NT2/D1 (cell line): ENCODE measurements at regions not wholly inside any gene's neighbourhood (a gene's known extent, or its start where the extent isn't known, plus 50 kb on each side); places are given as distances from the start of the nearest gene placed in this dataset.
"Not testable (repeated sequence)": the region's sequence is repeated elsewhere in the genome, so short reads cannot be mapped to it uniquely, and the experiment has no call there.

Experiments
- DNase-seq: peaks from one replicate; pipeline ENCODE4 v3.0.0-alpha.2; 2011; ENCODE audit warnings: low read depth, low spot score
- H3K27me3 ChIP-seq: 2 replicates; pipeline ENCODE4 v1.6.0; 2011; ENCODE audit warnings: mild to moderate bottlenecking; ENCODE audit not compliant: insufficient read length, insufficient read depth
- H3K36me3 ChIP-seq: 2 replicates; pipeline ENCODE4 v1.6.1; 2011; ENCODE audit warnings: mild to moderate bottlenecking, low read length, mixed read lengths; ENCODE audit not compliant: insufficient read depth, insufficient read length
- H3K4me1 ChIP-seq: 2 replicates; pipeline ENCODE4 v1.5.1; 2011; ENCODE audit not compliant: insufficient read depth, insufficient read length
- H3K4me3 ChIP-seq: 2 replicates; pipeline ENCODE4 v1.5.1; 2011; ENCODE audit warnings: low read depth; ENCODE audit not compliant: insufficient read length
- H3K9ac ChIP-seq: 2 replicates; pipeline ENCODE4 v1.6.0; 2011; ENCODE audit warnings: low read depth; ENCODE audit not compliant: insufficient read length
- H3K9me3 ChIP-seq: 2 replicates; pipeline ENCODE4 v1.5.1; 2011; ENCODE audit warnings: mild to moderate bottlenecking, low read length; ENCODE audit not compliant: insufficient read depth
- SUZ12 ChIP-seq: IDR thresholded peaks from 2 replicates; pipeline ENCODE4 v1.6.1; 2011; ENCODE audit not compliant: insufficient read length, insufficient read depth; ENCODE audit errors: extremely low read depth
- YY1 ChIP-seq: IDR thresholded peaks from 2 replicates; pipeline ENCODE4 v1.6.1; 2011; ENCODE audit not compliant: insufficient read length, insufficient read depth
- ZNF274 ChIP-seq: IDR thresholded peaks from 2 replicates; pipeline ENCODE4 v1.6.1; 2011; ENCODE audit warnings: mild to moderate bottlenecking, low read depth, low read length

- DNase-seq: no peak
- Histone ChIP-seq H3K4me3 (no peak overlapping the region), H3K4me1 (no peaks in the 10 kb centered on the region), H3K27me3 (no peaks in the 10 kb centered on the region), H3K9ac (no peak overlapping the region), H3K36me3 (no peaks in the 10 kb centered on the region), H3K9me3 (no peaks in the 10 kb centered on the region)
- no peak for TF ChIP-seq ZNF274
- no peak for TF ChIP-seq YY1
- no peak for TF ChIP-seq SUZ12
These were observed 421.8 kb downstream of the BCAT1 start for GRCh38 chr12:24527102-24527501.

- no peaks in the 10 kb centered on the region for H3K36me3 ChIP-seq
- TF ChIP-seq ZNF274: no peak
- H3K4me3 ChIP-seq: no peak overlapping the region
- no peak for DNase-seq
- H3K9me3 ChIP-seq: peaks cover 29% of the 10 kb centered on the region
- no peaks in the 10 kb centered on the region for H3K4me1 ChIP-seq
- no peak overlapping the region for H3K9ac ChIP-seq
- H3K27me3 ChIP-seq: no peaks in the 10 kb centered on the region
These were observed 426.2 kb downstream of the BCAT1 start for GRCh38 chr12:24522736-24523135.

DNA sequence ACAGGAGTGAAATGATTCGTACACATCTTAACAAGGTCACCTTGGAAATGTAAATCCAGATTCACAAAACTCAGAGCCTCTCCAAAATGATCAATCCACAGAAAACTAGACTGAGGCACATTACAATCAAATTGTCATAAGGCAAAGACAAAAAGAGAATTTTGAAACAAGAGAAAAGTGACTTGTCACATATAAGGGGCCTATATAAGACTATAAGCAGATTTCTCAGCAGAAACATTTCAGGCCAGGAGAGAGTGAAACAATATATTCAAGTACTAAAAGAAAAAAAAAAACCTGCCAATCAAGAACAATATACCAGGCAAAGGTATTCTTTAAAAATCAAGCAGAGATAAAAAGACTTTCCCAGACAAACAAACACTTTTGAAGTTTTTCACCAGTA is 429.1 kb downstream of the BCAT1 start:
- Histone ChIP-seq H3K9me3 (peaks cover 29% of the 10 kb centered on the region), H3K4me1 (no peaks in the 10 kb centered on the region), H3K4me3 (no peak overlapping the region), H3K27me3 (no peaks in the 10 kb centered on the region), H3K9ac (no peak overlapping the region), H3K36me3 (no peaks in the 10 kb centered on the region)
- no peak for TF ChIP-seq SUZ12
- TF ChIP-seq ZNF274: no peak
- TF ChIP-seq YY1: no peak
- DNase-seq: no peak

DNA sequence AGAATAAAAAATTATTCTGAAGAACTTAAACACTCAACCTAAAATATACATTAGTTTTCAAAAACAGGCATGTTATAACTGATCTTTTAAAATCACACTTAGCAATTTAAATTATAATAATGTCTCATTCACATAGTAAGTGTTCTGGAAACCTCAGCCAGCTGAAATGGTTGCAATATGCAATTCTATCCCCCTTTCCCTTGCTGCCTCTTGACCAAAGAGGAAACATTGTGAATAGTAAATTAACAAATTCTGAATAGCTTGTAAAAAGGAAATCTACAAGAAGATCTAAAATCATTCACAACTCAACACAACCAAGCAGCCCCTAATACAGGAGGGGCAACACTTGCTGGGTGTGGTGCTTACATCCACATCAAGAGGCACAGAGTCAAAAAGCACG is 431.9 kb downstream of the BCAT1 start:
- no peak for DNase-seq
- TF ChIP-seq ZNF274 (no peak), YY1 (no peak), SUZ12 (no peak)

DNA sequence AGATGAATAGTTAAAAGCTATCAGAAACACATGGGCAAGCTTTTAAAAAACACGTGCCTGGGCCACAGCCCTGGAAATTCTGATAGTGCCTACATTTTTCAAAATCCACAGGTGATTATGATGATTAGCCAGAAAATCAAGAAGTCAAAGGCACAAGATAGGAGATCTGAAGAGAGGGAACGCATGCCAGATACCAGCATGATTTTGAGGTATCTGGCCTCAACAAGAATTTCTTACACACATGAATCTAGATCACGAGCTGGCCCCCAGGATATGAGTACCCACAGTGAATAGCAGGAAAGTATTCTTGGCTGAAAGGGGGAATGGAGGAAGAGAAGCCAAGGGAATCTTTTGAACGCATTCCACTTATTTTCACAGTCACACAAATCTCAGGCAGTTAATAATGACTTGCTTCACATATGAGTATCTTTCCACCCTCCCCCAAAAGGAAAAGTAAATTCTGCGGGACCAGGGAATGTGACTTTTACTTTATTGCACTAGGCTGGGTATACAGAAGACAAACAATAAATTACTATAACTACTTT is 438.2 kb downstream of the BCAT1 start:
- TF ChIP-seq SUZ12 (no peak), ZNF274 (no peak), YY1 (no peak)
- no peak for DNase-seq
- Histone ChIP-seq H3K4me3 (no peak overlapping the region), H3K27me3 (no peaks in the 10 kb centered on the region), H3K4me1 (no peaks in the 10 kb centered on the region), H3K9me3 (no peaks in the 10 kb centered on the region), H3K36me3 (no peaks in the 10 kb centered on the region), H3K9ac (no peak overlapping the region)

More for the DNA sequence above, 431.9 kb downstream of the BCAT1 start:
- Histone ChIP-seq H3K36me3 (no peaks in the 10 kb centered on the region), H3K9ac (no peak overlapping the region), H3K4me1 (no peaks in the 10 kb centered on the region), H3K4me3 (no peak overlapping the region), H3K9me3 (peaks cover 29% of the 10 kb centered on the region), H3K27me3 (no peaks in the 10 kb centered on the region)

- DNase-seq: no peak
- TF ChIP-seq ZNF274 (no peak), SUZ12 (no peak), YY1 (no peak)
These were observed 441.1 kb downstream of the BCAT1 start for GRCh38 chr12:24507827-24508226.

GRCh38 chr12:24505366-24506015 is 443.4 kb downstream of the BCAT1 start:
- DNase-seq: no peak
- Histone ChIP-seq H3K4me3 (no peak overlapping the region), H3K36me3 (no peaks in the 10 kb centered on the region), H3K27me3 (no peaks in the 10 kb centered on the region), H3K9me3 (no peaks in the 10 kb centered on the region), H3K4me1 (no peaks in the 10 kb centered on the region), H3K9ac (no peak overlapping the region)
- TF ChIP-seq ZNF274 (no peak), YY1 (no peak), SUZ12 (no peak)

More at GRCh38 chr12:24507827-24508226, 441.1 kb downstream of the BCAT1 start:
- H3K9me3 ChIP-seq: no peaks in the 10 kb centered on the region
- H3K36me3 ChIP-seq: no peaks in the 10 kb centered on the region
- H3K4me3 ChIP-seq: no peak overlapping the region
- no peak overlapping the region for H3K9ac ChIP-seq
- no peaks in the 10 kb centered on the region for H3K27me3 ChIP-seq
- H3K4me1 ChIP-seq: no peaks in the 10 kb centered on the region

DNA sequence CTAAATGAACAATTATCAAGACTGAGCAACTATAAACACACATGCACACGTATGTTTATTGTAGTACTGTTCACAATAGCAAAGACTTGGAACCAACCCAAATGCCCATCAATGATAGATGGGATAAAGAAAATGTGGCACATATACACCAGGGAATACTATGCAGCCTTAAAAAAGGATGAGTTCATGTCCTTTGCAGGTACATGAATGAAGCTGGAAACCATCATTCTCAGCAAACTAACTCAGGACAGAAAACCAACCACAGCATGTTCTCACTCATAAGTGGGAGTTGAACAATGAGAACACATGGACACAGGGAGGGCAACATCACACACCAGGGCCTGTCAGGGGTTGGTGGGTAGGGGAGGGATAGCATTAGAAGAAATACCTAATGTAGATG is 445.4 kb downstream of the BCAT1 start:
- not testable (repeated sequence) for H3K4me3 ChIP-seq, DNase-seq, H3K27me3 ChIP-seq

More for the DNA sequence above, 445.4 kb downstream of the BCAT1 start:
- not testable (repeated sequence) for H3K4me1 ChIP-seq, H3K36me3 ChIP-seq, H3K9me3 ChIP-seq, H3K9ac ChIP-seq
